NCI-H1048 (cell line): ENCODE measurements at regions not wholly inside any gene's neighbourhood (a gene's known extent, or its start where the extent isn't known, plus 50 kb on each side); places are given as distances from the start of the nearest gene placed in this dataset.

Source experiments
- DNase-seq: peaks from one replicate; lab custom pipeline; 2025; lab: John Stamatoyannopoulos, UW

GRCh38 chr12:62127516-62127915 lies 132.7 kb upstream of the USP15 start:
- DNase-seq = no peak

DNA sequence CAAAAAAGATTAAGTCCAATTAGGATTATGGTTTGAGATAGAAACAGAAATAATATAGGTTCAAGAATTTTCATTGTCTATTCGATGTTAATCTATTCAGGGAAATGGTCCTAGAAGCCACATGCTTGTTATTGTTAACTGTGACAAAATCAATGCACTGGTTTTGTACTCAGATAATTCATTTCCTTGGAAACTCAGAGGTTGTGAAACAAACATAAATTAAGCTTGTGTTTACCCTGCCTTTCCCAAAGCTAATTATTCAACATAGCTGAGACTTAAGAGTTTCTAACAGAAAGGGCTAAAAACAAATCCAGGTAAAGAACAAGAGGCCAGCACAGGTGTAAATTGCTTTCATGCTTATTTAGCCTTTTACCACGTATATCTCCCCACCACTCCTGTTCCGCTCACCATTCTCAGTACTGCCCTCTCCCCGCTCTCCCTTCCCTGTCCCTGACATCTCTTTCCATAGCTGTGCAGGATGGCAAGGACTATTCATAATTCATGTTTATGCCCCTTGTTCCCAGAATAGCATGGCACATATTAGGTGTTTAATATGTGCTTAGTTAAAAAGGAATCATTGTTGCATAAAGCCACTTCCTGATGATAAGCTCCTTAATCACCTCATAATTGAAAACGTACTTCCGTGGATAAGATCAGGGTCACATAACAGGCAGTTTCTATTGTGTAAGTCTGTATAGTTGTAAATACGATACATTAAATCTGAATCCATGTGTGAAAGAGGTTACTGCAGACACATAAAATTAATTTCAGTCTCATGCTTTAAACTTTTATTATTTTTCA lies 131.8 kb upstream of the USP15 start:
- no peak for DNase-seq

DNA sequence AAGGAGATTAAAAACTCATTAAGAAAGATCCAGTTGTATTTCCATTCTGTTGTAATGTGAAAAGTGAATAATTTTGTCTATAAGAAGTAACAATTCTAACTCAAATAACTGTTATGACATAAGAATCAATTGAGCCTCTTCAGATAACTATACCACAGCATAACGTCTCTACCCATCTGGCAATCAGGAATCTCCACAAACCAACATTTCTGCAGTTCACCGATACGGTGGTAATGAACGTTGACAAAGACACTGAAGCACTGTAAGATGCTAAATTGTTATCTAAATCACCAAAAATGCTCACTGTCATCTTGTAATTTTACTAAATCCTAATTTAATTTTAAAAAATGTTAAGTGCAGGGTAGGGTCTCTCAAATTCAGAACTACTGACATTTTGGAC lies 130.9 kb upstream of the USP15 start:
- no peak for DNase-seq

DNA sequence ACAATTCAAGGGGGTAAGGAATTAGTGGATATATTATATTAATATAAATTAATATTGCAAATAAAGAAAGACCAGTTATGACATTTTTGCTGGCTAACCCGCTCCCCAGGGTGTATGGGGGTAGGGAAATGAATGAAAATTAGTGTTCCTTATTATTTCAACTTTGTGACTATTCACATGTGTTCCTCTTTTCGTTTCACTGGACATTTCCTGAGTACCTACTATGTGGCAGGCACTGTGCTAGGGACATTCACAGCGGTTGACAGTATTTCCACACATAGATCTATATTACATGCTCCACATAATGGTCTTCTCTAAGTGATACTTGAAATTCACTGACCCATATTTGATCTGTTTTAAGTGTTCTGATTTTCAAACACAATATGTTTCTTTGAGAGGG lies 129.8 kb upstream of the USP15 start:
- DNase-seq = no peak

- no peak for DNase-seq
Measured at GRCh38 chr12:62130834-62131552, 129.2 kb upstream of the USP15 start.

DNA sequence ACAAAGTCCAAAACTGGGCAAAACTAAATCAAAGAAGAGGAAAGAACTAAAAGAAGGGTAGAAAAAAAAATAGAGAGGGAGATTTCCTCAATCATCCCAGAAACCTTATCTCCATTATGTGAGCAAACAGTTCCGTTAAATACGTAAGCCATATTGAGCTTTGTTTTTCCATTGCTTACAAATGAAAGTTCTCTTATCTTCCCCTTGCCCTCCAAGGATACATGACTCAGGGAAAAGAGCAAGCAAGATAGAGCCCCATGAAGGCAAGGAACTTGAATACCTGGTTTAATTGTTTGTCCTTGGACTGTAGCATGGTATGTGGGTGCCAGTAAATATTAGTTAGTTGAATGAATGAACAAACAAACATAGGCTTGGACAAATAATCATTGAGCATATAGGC lies 126.8 kb upstream of the USP15 start:
- no peak for DNase-seq

DNA sequence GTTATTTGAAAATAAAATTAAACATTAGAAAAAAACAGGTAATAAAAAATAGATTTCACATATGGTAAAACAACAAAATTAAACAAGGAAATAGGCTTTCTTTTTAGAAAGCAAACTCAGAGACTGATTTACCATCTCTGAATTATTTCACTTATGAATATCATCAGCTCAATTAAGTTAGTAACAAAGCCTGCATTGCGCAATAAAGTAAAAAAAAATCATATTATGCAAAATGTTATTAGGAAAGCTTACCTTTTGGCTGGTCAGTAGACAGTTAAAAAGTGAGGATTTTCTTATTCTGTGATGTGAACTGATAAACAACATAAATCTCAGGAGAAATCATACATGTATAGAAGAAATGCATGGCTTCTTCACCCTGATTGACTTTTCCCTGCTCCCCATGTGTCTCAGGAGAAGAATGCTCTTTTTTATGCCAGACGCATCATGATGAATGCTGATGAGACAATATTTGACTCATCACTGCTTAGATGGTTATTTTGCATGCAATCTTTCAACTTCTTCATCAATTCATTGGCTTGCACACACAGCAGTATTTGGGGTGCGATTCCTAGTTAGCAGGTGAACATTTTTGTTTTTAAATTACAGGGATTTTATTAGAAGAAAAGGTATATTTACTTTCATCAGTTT lies 124.5 kb upstream of the USP15 start:
- DNase-seq = no peak

DNA sequence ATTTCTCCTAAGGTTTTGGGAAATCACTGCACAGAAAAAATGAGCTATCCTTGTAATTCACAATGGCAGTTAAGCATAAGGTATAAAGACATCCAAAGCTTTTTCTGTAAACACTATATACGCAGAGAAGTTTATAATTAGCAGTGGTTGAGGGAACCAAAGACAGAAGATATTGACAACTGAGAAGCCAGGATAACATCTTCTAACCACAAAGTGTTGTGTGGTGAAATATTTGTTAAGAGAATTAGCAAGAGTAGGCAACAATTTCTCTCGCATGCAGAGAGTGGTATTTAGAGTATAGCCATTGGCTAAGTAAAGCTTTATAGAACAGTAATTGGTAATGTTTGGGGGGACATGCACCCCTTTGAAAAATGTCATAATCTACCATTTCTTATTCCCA lies 123.7 kb upstream of the USP15 start:
- no peak for DNase-seq

DNA sequence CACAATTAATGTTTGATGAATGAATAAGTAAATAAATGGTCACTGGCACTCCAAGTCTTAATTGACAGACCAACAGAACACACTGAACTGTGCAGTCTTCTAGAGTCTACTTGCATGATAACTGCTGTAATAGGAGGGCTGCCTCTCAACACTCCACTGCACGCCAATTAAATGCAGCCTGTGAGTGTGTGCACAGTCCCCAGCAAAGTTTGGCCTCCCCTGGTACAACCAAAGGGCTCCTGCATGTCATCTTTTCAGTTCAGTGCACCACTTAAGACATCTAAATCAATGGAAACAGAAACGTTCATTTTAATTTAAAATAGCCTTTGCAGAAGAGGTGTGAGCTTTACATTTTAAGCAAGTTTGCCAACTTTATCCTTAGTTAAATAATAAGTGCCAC lies 121.7 kb upstream of the USP15 start:
- no peak for DNase-seq

GRCh38 chr12:62146318-62146717 lies 113.9 kb upstream of the USP15 start:
- no peak for DNase-seq

- DNase-seq = no peak
Measured at GRCh38 chr12:62158013-62158412, 102.2 kb upstream of the USP15 start.

- no peak for DNase-seq
Measured at GRCh38 chr12:62158461-62159360, 101.5 kb upstream of the USP15 start.

DNA sequence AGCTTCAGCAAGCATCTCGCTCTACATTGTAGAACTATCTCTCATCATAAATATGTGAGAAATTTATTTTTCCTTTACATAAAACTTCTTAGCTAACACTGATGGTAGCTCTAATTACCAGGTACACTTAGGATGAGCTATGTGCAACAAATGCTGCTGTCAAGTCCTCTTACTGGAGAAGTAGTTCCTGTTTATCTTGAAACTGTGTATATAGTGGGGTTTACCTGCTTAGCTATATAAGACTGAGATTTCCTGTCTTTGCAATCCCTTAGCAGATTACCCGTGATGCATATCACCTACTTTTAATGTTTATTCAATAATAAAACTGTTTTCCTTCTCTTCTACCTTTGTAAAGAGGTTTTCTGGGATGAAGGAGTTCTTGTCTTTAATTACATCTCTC lies 98.0 kb upstream of the USP15 start:
- DNase-seq = no peak

DNA sequence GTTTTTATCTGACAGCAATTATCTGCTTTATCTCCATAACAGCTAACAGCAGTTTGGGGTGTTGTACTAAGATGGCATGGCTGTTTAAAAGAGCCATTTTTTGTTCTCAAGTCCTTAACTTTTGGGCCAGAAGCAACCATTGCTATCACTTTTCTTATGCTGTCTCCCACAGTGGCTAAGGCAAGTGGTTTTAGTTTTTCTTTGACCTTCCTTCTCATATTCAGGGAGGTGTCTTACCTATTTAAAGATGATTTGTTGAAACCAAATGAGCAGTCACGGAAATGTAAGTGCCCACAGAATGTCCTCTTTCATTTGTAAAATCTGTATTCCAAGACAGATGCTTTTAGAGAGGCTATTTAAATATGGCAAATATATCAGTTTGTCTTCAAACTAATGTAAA lies 96.8 kb upstream of the USP15 start:
- no peak for DNase-seq

GRCh38 chr12:62164036-62164435 lies 96.2 kb upstream of the USP15 start:
- no peak for DNase-seq

- DNase-seq = no peak
Measured at GRCh38 chr12:62166525-62166924, 93.7 kb upstream of the USP15 start.

DNA sequence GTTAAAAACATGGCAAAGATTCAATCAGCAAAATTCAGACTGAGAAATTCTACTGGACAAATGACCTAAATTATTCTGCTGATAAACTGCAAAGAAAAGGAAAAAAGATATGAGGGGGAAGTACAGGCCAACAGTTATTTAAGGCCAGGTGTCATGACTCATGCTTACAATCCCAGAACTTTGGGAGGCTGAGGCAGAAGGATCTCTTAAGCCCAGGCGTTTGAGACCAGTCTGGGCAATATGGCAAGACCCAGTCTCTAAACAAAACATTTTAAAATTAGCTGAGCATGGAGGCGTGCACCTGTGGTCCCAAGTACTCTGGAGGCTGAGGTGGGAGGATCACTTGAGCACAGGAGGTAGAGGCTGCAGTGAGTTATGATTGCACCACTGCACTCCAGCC lies 91.8 kb upstream of the USP15 start:
- no peak for DNase-seq

DNA sequence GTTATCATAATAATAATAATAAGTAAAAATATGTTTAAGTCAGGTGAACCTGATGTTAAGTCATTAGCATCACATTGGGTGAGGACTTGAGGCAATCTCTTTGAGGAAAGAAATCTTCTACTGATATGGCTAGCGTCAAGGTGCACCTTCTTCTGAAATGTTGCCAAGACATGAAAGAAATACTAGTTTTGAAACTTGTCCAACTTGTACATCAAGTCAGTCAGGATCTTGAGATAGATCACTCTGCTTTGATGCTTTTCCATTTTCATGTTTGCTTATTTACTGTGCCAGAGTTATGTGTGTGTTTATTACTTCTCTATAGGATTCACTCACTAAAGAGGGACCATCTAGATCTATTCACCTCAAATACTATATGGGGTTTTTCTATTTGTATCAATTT lies 90.0 kb upstream of the USP15 start:
- no peak for DNase-seq

DNA sequence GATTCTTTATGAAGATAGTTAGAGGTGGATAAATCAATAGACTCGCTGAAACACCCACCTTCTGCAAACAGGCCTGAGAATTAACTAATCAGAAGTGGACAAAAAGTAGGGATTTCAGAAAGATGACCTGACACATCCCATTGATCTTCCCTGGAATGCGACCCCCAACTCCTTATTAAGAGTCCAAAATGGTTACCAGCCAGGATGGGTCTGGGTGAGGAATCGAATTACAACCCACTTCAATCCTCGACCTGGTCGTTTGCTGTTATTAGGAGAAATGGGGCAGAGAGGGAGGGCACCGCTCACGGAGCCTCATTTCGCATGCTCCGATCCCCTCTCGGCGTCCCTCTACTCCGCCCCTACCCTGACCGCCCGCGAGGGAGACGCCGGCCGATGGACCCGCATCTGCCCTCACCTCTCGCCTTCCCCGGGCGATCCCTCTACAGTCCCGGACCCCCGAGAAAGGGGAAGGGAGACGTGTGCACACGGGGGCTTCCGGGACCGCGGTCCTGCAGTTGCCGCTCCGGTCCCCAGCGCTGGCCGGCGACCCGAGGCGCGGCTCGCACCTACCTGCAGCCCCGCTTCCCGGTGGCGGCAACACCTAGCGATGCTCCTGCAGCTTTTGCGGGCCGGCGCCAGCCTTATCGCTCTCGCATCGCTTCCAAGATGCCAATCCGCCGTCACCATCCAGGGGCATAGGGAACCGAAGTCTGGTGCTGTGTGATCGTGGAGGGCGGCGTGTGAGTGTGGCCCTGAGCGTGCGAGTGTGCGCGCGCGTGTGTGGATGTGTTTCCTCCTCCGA lies 69.3 kb upstream of the USP15 start:
- no peak for DNase-seq

GRCh38 chr12:62191491-62192179 lies 68.6 kb upstream of the USP15 start:
- DNase-seq = no peak
